Mesothelial cell of epicardium (in vitro differentiated cells): ENCODE measurements at regions not wholly inside any gene's neighbourhood (a gene's known extent, or its start where the extent isn't known, plus 50 kb on each side); places are given as distances from the start of the nearest gene placed in this dataset.

Source experiments
- DNase-seq, 2 experiments: peaks; one replicate each; pipeline ENCODE4 v3.0.0; 2021; ENCODE audit warnings: low spot score in 2 of 2; ENCODE audit not compliant: unreplicated experiment in 2 of 2
- H3K27ac Mint-ChIP-seq: 2 replicates; pipeline ENCODE4 v1.8.0; 2021; ENCODE audit warnings: mixed read lengths
- H3K27me3 Mint-ChIP-seq: 2 replicates; pipeline ENCODE4 v1.8.0; 2021; ENCODE audit warnings: low read depth, mixed read lengths
- H3K36me3 Mint-ChIP-seq: 2 replicates; pipeline ENCODE4 v1.8.0; 2021; ENCODE audit warnings: mixed read lengths
- H3K4me1 Mint-ChIP-seq: 2 replicates; pipeline ENCODE4 v1.8.0; 2021; ENCODE audit warnings: mixed read lengths
- H3K4me3 Mint-ChIP-seq: 2 replicates; pipeline ENCODE4 v1.8.0; 2021; ENCODE audit warnings: mild to moderate bottlenecking, moderate library complexity, mixed read lengths
- H3K9me3 Mint-ChIP-seq: 2 replicates; pipeline ENCODE4 v1.8.0; 2021; ENCODE audit warnings: mixed read lengths
- TF ChIP-seq, protein P1 (sequence below): fragments of 200-600 bp; sonication (generic); IDR thresholded peaks from one replicate; pipeline ENCODE4 v1.5.0; 2021; ENCODE audit warnings: antibody characterized with exemption; ENCODE audit not compliant: unreplicated experiment

DNA sequence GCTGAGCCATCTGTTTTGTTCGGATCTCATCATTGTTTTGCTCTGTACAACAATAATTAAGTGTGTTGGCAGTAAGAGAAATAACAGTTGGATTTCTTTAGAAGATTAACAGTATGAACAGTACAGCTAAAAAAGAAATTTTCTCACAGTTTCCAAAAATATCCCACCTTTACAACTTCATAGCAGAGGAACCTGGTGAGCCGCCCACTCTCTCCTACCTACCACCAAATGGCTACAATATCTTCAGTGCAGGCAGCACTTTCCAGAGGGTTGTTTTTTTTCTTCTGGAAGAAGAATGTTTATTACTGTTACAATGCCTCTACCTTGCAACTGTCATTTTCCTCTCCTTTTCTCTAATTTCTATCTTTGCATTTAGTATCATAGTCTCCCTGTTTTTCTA lies 1577.5 kb upstream of the PRR20A start:
- H3K27me3 Mint-ChIP-seq: no peaks in the 10 kb centered on the region
- TF ChIP-seq, protein P1, sequence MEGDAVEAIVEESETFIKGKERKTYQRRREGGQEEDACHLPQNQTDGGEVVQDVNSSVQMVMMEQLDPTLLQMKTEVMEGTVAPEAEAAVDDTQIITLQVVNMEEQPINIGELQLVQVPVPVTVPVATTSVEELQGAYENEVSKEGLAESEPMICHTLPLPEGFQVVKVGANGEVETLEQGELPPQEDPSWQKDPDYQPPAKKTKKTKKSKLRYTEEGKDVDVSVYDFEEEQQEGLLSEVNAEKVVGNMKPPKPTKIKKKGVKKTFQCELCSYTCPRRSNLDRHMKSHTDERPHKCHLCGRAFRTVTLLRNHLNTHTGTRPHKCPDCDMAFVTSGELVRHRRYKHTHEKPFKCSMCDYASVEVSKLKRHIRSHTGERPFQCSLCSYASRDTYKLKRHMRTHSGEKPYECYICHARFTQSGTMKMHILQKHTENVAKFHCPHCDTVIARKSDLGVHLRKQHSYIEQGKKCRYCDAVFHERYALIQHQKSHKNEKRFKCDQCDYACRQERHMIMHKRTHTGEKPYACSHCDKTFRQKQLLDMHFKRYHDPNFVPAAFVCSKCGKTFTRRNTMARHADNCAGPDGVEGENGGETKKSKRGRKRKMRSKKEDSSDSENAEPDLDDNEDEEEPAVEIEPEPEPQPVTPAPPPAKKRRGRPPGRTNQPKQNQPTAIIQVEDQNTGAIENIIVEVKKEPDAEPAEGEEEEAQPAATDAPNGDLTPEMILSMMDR: no peak
- no peak for DNase-seq
- no peaks in the 10 kb centered on the region for H3K4me1 Mint-ChIP-seq
- H3K4me3 Mint-ChIP-seq: no peak overlapping the region
- H3K9me3 Mint-ChIP-seq: no peaks in the 10 kb centered on the region
- H3K36me3 Mint-ChIP-seq: no peaks in the 10 kb centered on the region
- H3K27ac Mint-ChIP-seq: no peak overlapping the region

- Mint-ChIP-seq H3K27ac (no peak overlapping the region), H3K27me3 (no peaks in the 10 kb centered on the region), H3K36me3 (no peaks in the 10 kb centered on the region), H3K4me1 (no peaks in the 10 kb centered on the region), H3K4me3 (no peak overlapping the region), H3K9me3 (no peaks in the 10 kb centered on the region)
- no peak for DNase-seq
- TF ChIP-seq, protein P1: no peak
Measured at GRCh38 chr13:55566334-55566733, 1574.4 kb upstream of the PRR20A start.

DNA sequence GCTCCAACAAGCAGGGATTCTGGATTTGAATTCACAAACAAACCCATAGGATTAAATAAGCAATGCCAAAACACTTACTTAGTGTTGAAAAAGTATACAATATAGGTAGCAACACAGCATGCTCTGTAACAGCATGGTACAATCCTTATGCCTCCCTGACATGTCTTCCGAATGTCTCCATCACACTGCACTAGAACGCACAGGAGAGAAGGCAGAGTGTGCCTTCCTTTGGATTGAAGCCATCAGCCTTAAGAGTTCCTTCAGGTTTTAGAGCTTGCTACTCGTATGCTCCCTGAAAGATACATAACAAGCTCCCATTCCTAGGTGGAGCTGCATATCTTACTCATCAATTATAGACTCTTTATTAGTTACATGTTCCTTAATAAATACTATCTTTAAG lies 1573.9 kb upstream of the PRR20A start:
- no peaks in the 10 kb centered on the region for H3K27me3 Mint-ChIP-seq
- no peak overlapping the region for H3K4me3 Mint-ChIP-seq
- no peaks in the 10 kb centered on the region for H3K36me3 Mint-ChIP-seq
- TF ChIP-seq, protein P1: no peak
- no peak overlapping the region for H3K27ac Mint-ChIP-seq
- H3K9me3 Mint-ChIP-seq: no peaks in the 10 kb centered on the region
- DNase-seq: no peak
- no peaks in the 10 kb centered on the region for H3K4me1 Mint-ChIP-seq

- TF ChIP-seq, protein P1: no peak
- no peak for DNase-seq
- Mint-ChIP-seq H3K27ac (no peak overlapping the region), H3K9me3 (no peaks in the 10 kb centered on the region), H3K4me3 (no peak overlapping the region), H3K27me3 (no peaks in the 10 kb centered on the region), H3K4me1 (no peaks in the 10 kb centered on the region), H3K36me3 (no peaks in the 10 kb centered on the region)
Measured at GRCh38 chr13:55567721-55568625, 1572.7 kb upstream of the PRR20A start.

DNA sequence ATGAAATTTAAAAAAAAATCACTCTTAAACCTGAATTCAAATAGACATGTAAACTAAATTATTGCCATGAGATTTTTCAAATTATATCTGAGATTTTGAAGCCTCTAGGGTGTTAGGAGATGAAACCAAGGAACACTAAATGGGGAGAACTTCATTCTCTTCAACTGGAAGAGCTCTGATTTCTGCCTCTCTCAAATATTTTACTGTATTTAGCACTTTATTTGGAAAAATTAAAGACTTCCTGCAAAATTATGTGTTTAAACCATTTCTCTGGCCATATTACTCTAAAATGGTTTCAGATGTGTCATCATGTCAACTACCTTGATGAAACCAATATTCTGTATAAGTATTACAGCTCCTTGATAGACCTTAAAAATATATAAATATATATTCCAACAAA lies 1571.6 kb upstream of the PRR20A start:
- Mint-ChIP-seq H3K4me3 (no peak overlapping the region), H3K9me3 (no peaks in the 10 kb centered on the region), H3K36me3 (no peaks in the 10 kb centered on the region), H3K27me3 (no peaks in the 10 kb centered on the region), H3K27ac (no peak overlapping the region), H3K4me1 (no peaks in the 10 kb centered on the region)
- TF ChIP-seq, protein P1: no peak
- no peak for DNase-seq

- Mint-ChIP-seq H3K4me3 (no peak overlapping the region), H3K4me1 (no peaks in the 10 kb centered on the region), H3K27ac (no peak overlapping the region), H3K27me3 (no peaks in the 10 kb centered on the region), H3K36me3 (no peaks in the 10 kb centered on the region), H3K9me3 (no peaks in the 10 kb centered on the region)
- no peak for DNase-seq
- TF ChIP-seq, protein P1: no peak
Measured at GRCh38 chr13:55569514-55569913, 1571.2 kb upstream of the PRR20A start.
